ENCODE measurements at regions not wholly inside any gene's neighbourhood (a gene's known extent, or its start where the extent isn't known, plus 50 kb on each side); places are given as distances from the start of the nearest gene placed in this dataset.

DNA sequence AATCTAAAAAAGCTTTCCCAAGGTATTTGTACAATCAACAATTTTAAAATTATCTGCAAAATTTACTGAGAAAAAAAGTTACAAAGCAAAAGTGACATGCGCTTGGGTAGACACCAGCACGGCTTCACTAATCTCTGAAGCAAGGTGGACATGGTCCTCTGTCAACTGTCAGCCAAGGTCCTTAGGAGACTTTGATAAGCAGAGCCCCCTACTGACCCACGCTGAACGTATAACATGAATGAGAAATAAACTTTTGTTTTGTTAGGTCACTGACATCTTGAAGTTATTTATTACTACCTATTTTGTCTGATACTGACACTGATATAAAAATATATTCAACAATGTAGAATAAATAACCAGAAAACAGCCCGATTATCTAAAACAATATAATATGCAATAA lies 100.7 kb upstream of the OBI1 start:
- Histone ChIP-seq H3K4me2 (ENCODE audit: low read depth, low read length) (no peak overlapping the region), H3K79me2 (ENCODE audit: insufficient read depth, low read length) (no peaks in the 10 kb centered on the region), H3K27ac (ENCODE audit: extremely low read length, insufficient read depth, low read length) (no peak overlapping the region), H3K9ac (ENCODE audit: insufficient read depth, low read depth, low read length) (no peak overlapping the region), H3K4me1 (ENCODE audit: insufficient read depth, low read length) (no peaks in the 10 kb centered on the region), H3K9me3 (ENCODE audit: low read length) (no peaks in the 10 kb centered on the region), H4K20me1 (ENCODE audit: insufficient read depth, low read length) (no peaks in the 10 kb centered on the region), H3K4me3 (replicated peaks in 1 of 3; ENCODE audit: insufficient read depth in 1 of 3, low read depth in 2 of 3, low read length in 3 of 3) (no peak overlapping the region), H2AFZ (ENCODE audit: low read length) (no peak overlapping the region), H3K27me3 (ENCODE audit: control insufficient read depth in 1 of 2, insufficient read depth in 2 of 2, low read length in 2 of 2) (no peaks in the 10 kb centered on the region), H3K36me3 (replicated peaks in 1 of 2; ENCODE audit: control insufficient read depth in 1 of 2, insufficient read depth in 2 of 2, low read length in 2 of 2) (no peaks in the 10 kb centered on the region)
- FAIRE-seq (no peak), DNase-seq (ENCODE audit: low spot score) (peak; percentile 5), ATAC-seq (peak; percentile 57; the same call in 1 of the 3 replicates)
- 46% methylated on average over 5 of the region's 5 CpGs for WGBS (ENCODE audit: low lambda C conversion rate)
- intact Hi-C loops (cut with micrococcal nuclease; ENCODE audit: unreplicated experiment) (loop anchor here (1.0 kb wide), 1 partner anchor 518 kb away; no protein-coding TSS in a partner anchor), in situ Hi-C loops (cut with HindIII; ENCODE audit: extremely low pct_ligation_motif_present, low pct_unique_long_range_greater_than_20kb) (no loop called here)
- ChIA-PET POLR2A (no interaction called here), CTCF (ENCODE audit: low intra/inter-chr PET ratio, low total read pairs) (no interaction called here)
- TF ChIP-seq STAG1 (CRISPR knock-in tag; IDR thresholded peaks at IDR 0.05), result peak; percentile 47
- TF ChIP-seq PHF5A (CRISPR knock-in tag; IDR thresholded peaks at IDR 0.05; ENCODE audit: low read depth, unreplicated experiment), result no peak
- BruUV-seq (replicated peaks), result no TSS peak

DNA sequence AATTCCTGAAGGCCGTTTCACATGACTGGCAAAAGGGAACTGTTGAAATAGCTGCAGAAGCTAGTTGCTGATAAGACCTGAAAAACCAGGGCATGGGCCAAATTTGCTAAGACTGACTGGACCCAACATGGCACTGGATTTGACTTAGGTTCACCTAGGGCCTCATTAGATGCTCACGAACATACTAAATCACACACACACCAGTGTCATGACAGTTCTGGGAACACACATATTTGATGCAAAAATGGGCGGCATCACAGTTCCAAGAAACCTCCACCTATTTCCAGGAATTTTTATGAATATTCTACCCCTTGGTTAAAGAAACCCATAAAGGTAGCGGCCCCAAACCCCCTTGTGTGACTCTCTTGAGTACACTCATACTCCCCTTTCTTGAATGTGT lies 99.6 kb upstream of the OBI1 start:
- Histone ChIP-seq H3K4me1 (ENCODE audit: insufficient read depth, low read length) (no peaks in the 10 kb centered on the region), H3K4me3 (replicated peaks in 1 of 3; ENCODE audit: insufficient read depth in 1 of 3, low read depth in 2 of 3, low read length in 3 of 3) (no peak overlapping the region), H3K9ac (ENCODE audit: insufficient read depth, low read depth, low read length) (no peak overlapping the region), H3K79me2 (ENCODE audit: insufficient read depth, low read length) (no peaks in the 10 kb centered on the region), H3K9me3 (ENCODE audit: low read length) (no peaks in the 10 kb centered on the region), H3K27me3 (ENCODE audit: control insufficient read depth in 1 of 2, insufficient read depth in 2 of 2, low read length in 2 of 2) (no peaks in the 10 kb centered on the region), H3K4me2 (ENCODE audit: low read depth, low read length) (no peak overlapping the region), H3K36me3 (replicated peaks in 1 of 2; ENCODE audit: control insufficient read depth in 1 of 2, insufficient read depth in 2 of 2, low read length in 2 of 2) (no peaks in the 10 kb centered on the region), H4K20me1 (ENCODE audit: insufficient read depth, low read length) (no peaks in the 10 kb centered on the region), H3K27ac (ENCODE audit: extremely low read length, insufficient read depth, low read length) (no peak overlapping the region), H2AFZ (ENCODE audit: low read length) (no peak overlapping the region)
- ATAC-seq, result no peak
- WGBS (ENCODE audit: low lambda C conversion rate), result 12% methylated on average over 2 of the region's 4 CpGs
- BruUV-seq (replicated peaks), result no TSS peak
- no peak for FAIRE-seq
- POLR2A ChIA-PET, result no interaction called here
- CTCF ChIA-PET (ENCODE audit: low intra/inter-chr PET ratio, low total read pairs), result no interaction called here
- in situ Hi-C loops (cut with HindIII; ENCODE audit: extremely low pct_ligation_motif_present, low pct_unique_long_range_greater_than_20kb), result no loop called here
- no peak for TF ChIP-seq ZSCAN25 (CRISPR knock-in tag; IDR thresholded peaks at IDR 0.05)
- TF ChIP-seq ZNF782 (CRISPR knock-in tag; IDR thresholded peaks at IDR 0.05; ENCODE audit: borderline replicate concordance), result no peak
- no peak for TF ChIP-seq SOX6 (IDR thresholded peaks at IDR 0.05)
- no peak for TF ChIP-seq SOX6 (CRISPR knock-in tag; IDR thresholded peaks at IDR 0.05)
- no peak for TF ChIP-seq PRMT3 (CRISPR knock-in tag; IDR thresholded peaks at IDR 0.05; ENCODE audit: borderline replicate concordance, low read depth)
- TF ChIP-seq, protein P1, sequence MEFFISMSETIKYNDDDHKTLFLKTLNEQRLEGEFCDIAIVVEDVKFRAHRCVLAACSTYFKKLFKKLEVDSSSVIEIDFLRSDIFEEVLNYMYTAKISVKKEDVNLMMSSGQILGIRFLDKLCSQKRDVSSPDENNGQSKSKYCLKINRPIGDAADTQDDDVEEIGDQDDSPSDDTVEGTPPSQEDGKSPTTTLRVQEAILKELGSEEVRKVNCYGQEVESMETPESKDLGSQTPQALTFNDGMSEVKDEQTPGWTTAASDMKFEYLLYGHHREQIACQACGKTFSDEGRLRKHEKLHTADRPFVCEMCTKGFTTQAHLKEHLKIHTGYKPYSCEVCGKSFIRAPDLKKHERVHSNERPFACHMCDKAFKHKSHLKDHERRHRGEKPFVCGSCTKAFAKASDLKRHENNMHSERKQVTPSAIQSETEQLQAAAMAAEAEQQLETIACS (CRISPR knock-in tag; IDR thresholded peaks at IDR 0.05), result no peak
- TF ChIP-seq ZBTB7A (CRISPR knock-in tag; IDR thresholded peaks at IDR 0.05), result no peak
- TF ChIP-seq ZNF747 (CRISPR knock-in tag; IDR thresholded peaks at IDR 0.05; ENCODE audit: borderline replicate concordance), result no peak
- DNase-seq (ENCODE audit: low spot score), result no peak
- intact Hi-C loops (cut with micrococcal nuclease; ENCODE audit: unreplicated experiment), result no loop called here
